Osteoblast (primary cell): ENCODE measurements at regions not wholly inside any gene's neighbourhood (a gene's known extent, or its start where the extent isn't known, plus 50 kb on each side); places are given as distances from the start of the nearest gene placed in this dataset.

ENCODE experiments used
- DNase-seq: peaks from one replicate; pipeline ENCODE4 v3.0.0; 2011; ENCODE audit warnings: low spot score, mixed read lengths; ENCODE audit not compliant: insufficient read length; ENCODE audit errors: missing footprints
- H2AFZ ChIP-seq: 2 replicates; pipeline ENCODE4 v1.6.0; 2011; ENCODE audit warnings: mild to moderate bottlenecking, low read length
- H3K27ac ChIP-seq: 2 replicates; pipeline ENCODE4 v1.5.1; 2011; ENCODE audit warnings: mild to moderate bottlenecking, low read depth, low read length, moderate library complexity
- H3K27me3 ChIP-seq: 2 replicates; pipeline ENCODE4 v1.6.0; 2012; ENCODE audit warnings: mild to moderate bottlenecking, control low read depth, inconsistent platforms, low read length, moderate library complexity; ENCODE audit not compliant: insufficient read depth
- H3K36me3 ChIP-seq: 2 replicates; pipeline ENCODE4 v1.5.1; 2011; ENCODE audit warnings: mild to moderate bottlenecking, low read length, control low read depth, moderate library complexity; ENCODE audit not compliant: insufficient read depth
- H3K4me1 ChIP-seq: 2 replicates; pipeline ENCODE4 v1.5.1; 2011; ENCODE audit warnings: mild to moderate bottlenecking, low read length, control low read depth, moderate library complexity; ENCODE audit not compliant: insufficient read depth
- H3K4me2 ChIP-seq: 2 replicates; pipeline ENCODE4 v1.6.0; 2011; ENCODE audit warnings: mild to moderate bottlenecking, low read length; ENCODE audit not compliant: insufficient read depth
- H3K4me3 ChIP-seq: fragments of 200-600 bp; sonication (generic); 3 replicates; pipeline ENCODE4 v1.5.1; 2012; ENCODE audit warnings: mild to moderate bottlenecking, low read length, inconsistent platforms; ENCODE audit not compliant: insufficient read depth
- H3K79me2 ChIP-seq: 2 replicates; pipeline ENCODE4 v1.6.0; 2012; ENCODE audit warnings: mild to moderate bottlenecking, low read length, control low read depth, inconsistent platforms; ENCODE audit not compliant: insufficient read depth
- H3K9me3 ChIP-seq: 2 replicates; pipeline ENCODE4 v1.5.1; 2011; ENCODE audit warnings: low read depth, low read length, control low read depth
- H4K20me1 ChIP-seq: 2 replicates; pipeline ENCODE4 v1.6.0; 2012; ENCODE audit warnings: mild to moderate bottlenecking, low read length, control low read depth; ENCODE audit not compliant: insufficient read depth
- CTCF ChIP-seq: IDR thresholded peaks from 2 replicates; pipeline ENCODE4 v1.5.1; 2011; ENCODE audit warnings: mild to moderate bottlenecking, low read depth, low read length, moderate library complexity; ENCODE audit errors: extremely low read depth

- Histone ChIP-seq H3K4me2 (no peak overlapping the region), H4K20me1 (no peaks in the 10 kb centered on the region)
These were observed 636.1 kb downstream of the TDRD15 start for GRCh38 chr2:21759819-21760218.

GRCh38 chr2:21761361-21761760 is 637.6 kb downstream of the TDRD15 start:
- H3K4me1 ChIP-seq = no peaks in the 10 kb centered on the region
- H3K36me3 ChIP-seq = no peaks in the 10 kb centered on the region
- H3K27me3 ChIP-seq = no peaks in the 10 kb centered on the region
- H4K20me1 ChIP-seq = no peaks in the 10 kb centered on the region
- TF ChIP-seq CTCF = no peak
- H3K4me3 ChIP-seq = no peak overlapping the region
- no peak overlapping the region for H3K27ac ChIP-seq
- no peaks in the 10 kb centered on the region for H3K9me3 ChIP-seq
- H3K4me2 ChIP-seq = no peak overlapping the region
- H2AFZ ChIP-seq = no peak overlapping the region
- DNase-seq = no peak
- no peaks in the 10 kb centered on the region for H3K79me2 ChIP-seq

More at GRCh38 chr2:21759819-21760218, 636.1 kb downstream of the TDRD15 start:
- H3K9me3 ChIP-seq = no peaks in the 10 kb centered on the region
- no peak for DNase-seq
- no peaks in the 10 kb centered on the region for H3K36me3 ChIP-seq
- no peak overlapping the region for H3K27ac ChIP-seq
- no peaks in the 10 kb centered on the region for H3K27me3 ChIP-seq
- H2AFZ ChIP-seq = no peak overlapping the region
- H3K79me2 ChIP-seq = no peaks in the 10 kb centered on the region
- H3K4me3 ChIP-seq = no peak overlapping the region
- H3K4me1 ChIP-seq = no peaks in the 10 kb centered on the region
- no peak for TF ChIP-seq CTCF

GRCh38 chr2:21763501-21763900 is 639.7 kb downstream of the TDRD15 start:
- Histone ChIP-seq H3K36me3 (no peaks in the 10 kb centered on the region), H3K9me3 (no peaks in the 10 kb centered on the region), H3K4me3 (no peak overlapping the region), H3K4me2 (no peak overlapping the region), H2AFZ (no peak overlapping the region), H3K4me1 (no peaks in the 10 kb centered on the region), H4K20me1 (no peaks in the 10 kb centered on the region), H3K79me2 (no peaks in the 10 kb centered on the region), H3K27ac (no peak overlapping the region), H3K27me3 (no peaks in the 10 kb centered on the region)
- no peak for TF ChIP-seq CTCF
- no peak for DNase-seq

GRCh38 chr2:21770787-21771186 is 647.0 kb downstream of the TDRD15 start:
- Histone ChIP-seq H3K4me3 (no peak overlapping the region), H3K4me1 (no peaks in the 10 kb centered on the region), H3K36me3 (no peaks in the 10 kb centered on the region), H4K20me1 (no peaks in the 10 kb centered on the region), H3K27me3 (no peaks in the 10 kb centered on the region), H2AFZ (no peak overlapping the region), H3K27ac (no peak overlapping the region), H3K79me2 (no peaks in the 10 kb centered on the region), H3K4me2 (no peak overlapping the region), H3K9me3 (no peaks in the 10 kb centered on the region)
- TF ChIP-seq CTCF = no peak
- DNase-seq = no peak
